Fibroblast of mammary gland (primary cell): ENCODE measurements at regions not wholly inside any gene's neighbourhood (a gene's known extent, or its start where the extent isn't known, plus 50 kb on each side); places are given as distances from the start of the nearest gene placed in this dataset.

Experiments used
- DNase-seq: peaks from one replicate; pipeline ENCODE4 v3.0.0-alpha.2; 2010; ENCODE audit warnings: low read depth
- H3K4me3 ChIP-seq: 2 replicates; pipeline ENCODE4 v1.5.1; 2011; ENCODE audit warnings: low read depth, mild to moderate bottlenecking, low read length, moderate library complexity; ENCODE audit not compliant: control insufficient read depth
- TF ChIP-seq, protein P1 (sequence below): conservative IDR thresholded peaks from 2 replicates; pipeline ENCODE4 v1.5.1; 2011; ENCODE audit warnings: low read depth, low read length, inconsistent platforms; ENCODE audit not compliant: control insufficient read depth, insufficient read depth

DNA sequence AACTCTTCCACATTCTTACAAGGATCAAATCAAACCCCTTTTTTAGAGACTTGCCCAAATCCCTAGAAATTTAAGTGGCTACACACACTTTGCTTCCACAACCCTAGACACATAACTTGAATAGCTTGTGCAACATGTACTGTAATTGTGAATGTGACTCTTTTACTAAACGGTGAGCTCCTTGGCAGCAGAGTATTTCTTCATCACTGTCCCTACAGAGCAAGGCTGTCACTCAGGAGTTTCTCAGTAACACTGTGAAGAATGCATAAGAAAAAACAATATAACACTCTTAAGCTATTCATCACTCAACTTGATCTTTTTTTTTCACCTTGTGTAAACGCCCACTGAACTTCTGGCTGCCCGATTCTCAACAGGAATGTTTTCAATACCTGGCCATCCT lies 53.8 kb upstream of the ADAMTS18 start:
- TF ChIP-seq, protein P1, sequence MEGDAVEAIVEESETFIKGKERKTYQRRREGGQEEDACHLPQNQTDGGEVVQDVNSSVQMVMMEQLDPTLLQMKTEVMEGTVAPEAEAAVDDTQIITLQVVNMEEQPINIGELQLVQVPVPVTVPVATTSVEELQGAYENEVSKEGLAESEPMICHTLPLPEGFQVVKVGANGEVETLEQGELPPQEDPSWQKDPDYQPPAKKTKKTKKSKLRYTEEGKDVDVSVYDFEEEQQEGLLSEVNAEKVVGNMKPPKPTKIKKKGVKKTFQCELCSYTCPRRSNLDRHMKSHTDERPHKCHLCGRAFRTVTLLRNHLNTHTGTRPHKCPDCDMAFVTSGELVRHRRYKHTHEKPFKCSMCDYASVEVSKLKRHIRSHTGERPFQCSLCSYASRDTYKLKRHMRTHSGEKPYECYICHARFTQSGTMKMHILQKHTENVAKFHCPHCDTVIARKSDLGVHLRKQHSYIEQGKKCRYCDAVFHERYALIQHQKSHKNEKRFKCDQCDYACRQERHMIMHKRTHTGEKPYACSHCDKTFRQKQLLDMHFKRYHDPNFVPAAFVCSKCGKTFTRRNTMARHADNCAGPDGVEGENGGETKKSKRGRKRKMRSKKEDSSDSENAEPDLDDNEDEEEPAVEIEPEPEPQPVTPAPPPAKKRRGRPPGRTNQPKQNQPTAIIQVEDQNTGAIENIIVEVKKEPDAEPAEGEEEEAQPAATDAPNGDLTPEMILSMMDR: no peak
- DNase-seq: no peak
- H3K4me3 ChIP-seq: no peak overlapping the region

- TF ChIP-seq, protein P1: no peak
These were observed 56.3 kb upstream of the ADAMTS18 start for GRCh38 chr16:77491091-77491490.

GRCh38 chr16:77496934-77497333 lies 62.1 kb upstream of the ADAMTS18 start:
- no peak for DNase-seq
- no peak overlapping the region for H3K4me3 ChIP-seq
- TF ChIP-seq, protein P1: no peak

More at GRCh38 chr16:77491091-77491490, 56.3 kb upstream of the ADAMTS18 start:
- H3K4me3 ChIP-seq: no peak overlapping the region
- DNase-seq: no peak

DNA sequence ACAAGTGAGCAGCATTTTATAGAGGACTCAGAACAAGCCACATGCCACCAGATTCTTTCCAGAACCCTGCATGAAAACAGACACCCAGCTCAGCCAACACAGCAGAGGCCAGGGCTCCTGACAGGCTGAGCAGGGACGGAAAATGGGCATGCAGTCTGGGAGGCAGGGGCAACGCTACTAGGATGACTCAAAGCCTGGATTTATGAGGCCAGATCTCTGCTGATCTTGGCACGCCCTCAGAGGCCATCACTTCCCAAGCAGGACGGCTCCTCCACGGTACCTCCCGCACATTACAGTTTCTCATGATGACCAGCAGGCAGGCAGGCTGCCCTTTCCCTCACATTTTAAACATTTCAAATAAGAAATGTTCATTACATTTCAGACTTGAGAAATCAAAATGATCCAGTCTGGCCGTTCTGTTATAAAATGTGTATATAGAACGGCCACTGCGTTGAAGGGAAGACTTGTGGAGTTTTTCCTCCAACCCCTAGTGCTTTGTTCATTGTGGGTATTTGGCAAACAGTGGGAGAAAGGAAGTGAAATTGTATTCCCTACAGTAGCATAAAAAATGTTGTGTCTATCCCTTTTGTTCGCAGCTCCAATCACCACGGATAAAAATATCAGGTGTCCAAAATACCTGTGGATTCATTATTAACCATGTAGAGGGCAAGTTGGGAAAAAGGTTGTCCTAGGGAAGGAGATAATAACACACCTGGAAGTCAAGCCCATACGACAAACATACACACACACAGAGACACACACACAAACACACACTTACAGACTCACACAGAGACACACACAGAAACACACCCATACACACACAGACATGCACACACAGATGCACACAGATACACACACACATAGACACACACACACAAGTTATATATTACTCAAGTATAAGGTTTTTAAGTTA lies 64.8 kb upstream of the ADAMTS18 start:
- TF ChIP-seq, protein P1: no peak
- DNase-seq: peak; percentile 70
- no peak overlapping the region for H3K4me3 ChIP-seq

- DNase-seq: no peak
- TF ChIP-seq, protein P1: no peak
- no peak overlapping the region for H3K4me3 ChIP-seq
These were observed 65.4 kb upstream of the ADAMTS18 start for GRCh38 chr16:77500286-77500598.

GRCh38 chr16:77500934-77501664 lies 66.3 kb upstream of the ADAMTS18 start:
- DNase-seq: no peak
- no peak overlapping the region for H3K4me3 ChIP-seq
- TF ChIP-seq, protein P1: no peak
